ENCODE measurements at regions not wholly inside any gene's neighbourhood (a gene's known extent, or its start where the extent isn't known, plus 50 kb on each side); places are given as distances from the start of the nearest gene placed in this dataset.

- Mint-ChIP-seq H3K4me1 (no peaks in the 10 kb centered on the region), H3K27me3 (peaks cover 4% of the 10 kb centered on the region), H3K36me3 (no peaks in the 10 kb centered on the region), H3K9me3 (peaks cover 2% of the 10 kb centered on the region), H3K4me3 (no peak overlapping the region), H3K27ac (no peak overlapping the region)
- no peak for DNase-seq
- CTCF ChIA-PET, result no interaction called here
Observed at GRCh38 chr5:175088963-175089362, 355.0 kb downstream of the DRD1 start.

GRCh38 chr5:175082866-175083590 is 358.6 kb downstream of the MSX2 start:
- H3K4me3 Mint-ChIP-seq, result no peak overlapping the region
- no peaks in the 10 kb centered on the region for H3K4me1 Mint-ChIP-seq
- peaks cover 2% of the 10 kb centered on the region for H3K9me3 Mint-ChIP-seq
- no peaks in the 10 kb centered on the region for H3K27me3 Mint-ChIP-seq
- no peak overlapping the region for H3K27ac Mint-ChIP-seq
- H3K36me3 Mint-ChIP-seq, result no peaks in the 10 kb centered on the region
- CTCF ChIA-PET, result no interaction called here
- DNase-seq, result no peak

DNA sequence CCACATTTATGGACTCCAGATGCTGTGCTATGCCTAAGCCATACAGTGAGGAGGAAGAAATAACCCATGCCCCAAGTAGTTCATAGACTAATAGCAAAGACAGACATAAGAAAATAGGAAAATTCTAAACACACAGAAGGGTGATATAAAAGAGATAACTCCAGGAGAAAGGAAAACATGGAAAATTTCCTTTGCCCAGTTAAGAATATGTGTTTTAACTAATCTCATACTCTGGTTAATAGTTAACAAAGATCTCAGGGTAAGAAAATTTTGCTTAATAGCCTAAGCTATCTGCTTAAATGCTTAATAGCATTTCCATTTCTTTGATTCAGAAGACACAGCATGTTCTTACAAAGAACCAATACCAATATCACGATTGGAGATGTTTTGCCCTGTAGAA is 358.0 kb downstream of the MSX2 start:
- CTCF ChIA-PET, result no interaction called here
- no peak overlapping the region for H3K27ac Mint-ChIP-seq
- H3K27me3 Mint-ChIP-seq, result no peaks in the 10 kb centered on the region
- no peak overlapping the region for H3K4me3 Mint-ChIP-seq
- H3K4me1 Mint-ChIP-seq, result no peaks in the 10 kb centered on the region
- peaks cover 2% of the 10 kb centered on the region for H3K9me3 Mint-ChIP-seq
- DNase-seq, result no peak
- no peaks in the 10 kb centered on the region for H3K36me3 Mint-ChIP-seq

DNA sequence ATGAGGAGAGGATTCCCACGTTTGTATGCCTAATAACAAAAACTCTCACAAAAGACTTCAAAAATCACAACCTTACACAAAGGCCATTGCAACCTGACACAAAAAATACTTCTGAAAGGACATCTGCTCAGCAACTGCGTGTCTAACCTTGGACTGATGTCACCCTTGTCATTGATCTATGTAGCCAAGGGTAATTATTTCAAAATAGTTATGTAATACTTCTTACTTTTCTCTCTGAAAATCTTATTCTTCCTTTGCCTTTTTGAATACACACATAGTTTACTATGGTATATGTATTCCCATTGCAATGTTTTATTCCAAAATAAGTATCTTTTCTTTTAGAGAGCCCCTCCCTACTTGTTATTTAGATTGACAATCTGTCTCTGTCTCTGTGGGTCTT is 355.3 kb downstream of the MSX2 start:
- Mint-ChIP-seq H3K4me3 (no peak overlapping the region), H3K27me3 (peaks cover 3% of the 10 kb centered on the region), H3K4me1 (no peaks in the 10 kb centered on the region), H3K27ac (no peak overlapping the region), H3K36me3 (no peaks in the 10 kb centered on the region), H3K9me3 (no peaks in the 10 kb centered on the region)
- CTCF ChIA-PET, result no interaction called here
- no peak for DNase-seq

- Mint-ChIP-seq H3K9me3 (no peaks in the 10 kb centered on the region), H3K36me3 (no peaks in the 10 kb centered on the region), H3K27ac (no peak overlapping the region), H3K4me3 (no peak overlapping the region), H3K4me1 (no peaks in the 10 kb centered on the region), H3K27me3 (peaks cover 3% of the 10 kb centered on the region)
- CTCF ChIA-PET, result no interaction called here
- no peak for DNase-seq
Observed at GRCh38 chr5:175070283-175070682, 345.9 kb downstream of the MSX2 start.

- Mint-ChIP-seq H3K9me3 (no peaks in the 10 kb centered on the region), H3K27ac (peak overlapping the region; percentile 56), H3K27me3 (peaks cover 23% of the 10 kb centered on the region), H3K4me3 (peak overlapping the region; percentile 69), H3K36me3 (no peaks in the 10 kb centered on the region), H3K4me1 (peaks cover 14% of the 10 kb centered on the region)
- DNase-seq, result peak; percentile 37
- CTCF ChIA-PET, result interaction anchor here (0.6 kb wide), 1 partner anchor 512 kb away, joined by 3 read pairs; no protein-coding TSS in a partner anchor
Observed at GRCh38 chr5:175060257-175060656, 335.9 kb downstream of the MSX2 start.

GRCh38 chr5:175059687-175060211 is 335.4 kb downstream of the MSX2 start:
- H3K36me3 Mint-ChIP-seq, result no peaks in the 10 kb centered on the region
- peaks cover 23% of the 10 kb centered on the region for H3K27me3 Mint-ChIP-seq
- peaks cover 14% of the 10 kb centered on the region for H3K4me1 Mint-ChIP-seq
- peak overlapping the region; percentile 53 for H3K27ac Mint-ChIP-seq
- CTCF ChIA-PET, result interaction anchor here (0.6 kb wide), 1 partner anchor 512 kb away, joined by 3 read pairs; no protein-coding TSS in a partner anchor
- H3K4me3 Mint-ChIP-seq, result peak overlapping the region; percentile 69
- H3K9me3 Mint-ChIP-seq, result no peaks in the 10 kb centered on the region
- DNase-seq, result peak; percentile 51

DNA sequence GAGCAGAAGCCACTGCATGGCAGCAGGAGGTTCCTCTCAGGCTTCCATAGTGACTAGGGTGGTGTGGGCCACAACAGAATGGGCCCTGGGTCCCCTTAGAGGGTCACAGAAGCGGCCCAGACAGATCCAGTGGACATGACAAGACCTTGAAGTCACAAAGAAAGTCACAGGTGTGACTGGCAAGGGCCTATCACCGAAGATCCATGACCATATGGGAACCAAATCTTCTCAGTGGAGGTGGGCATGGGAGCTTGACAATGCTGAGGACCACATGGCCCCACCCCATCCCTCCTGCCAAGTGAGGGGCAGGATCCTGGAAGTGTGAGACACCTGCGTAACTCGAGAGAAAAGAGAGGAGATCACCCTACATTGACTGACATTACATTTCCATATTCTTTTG is 332.4 kb downstream of the MSX2 start:
- H3K9me3 Mint-ChIP-seq, result no peaks in the 10 kb centered on the region
- CTCF ChIA-PET, result no interaction called here
- peaks cover 14% of the 10 kb centered on the region for H3K4me1 Mint-ChIP-seq
- H3K36me3 Mint-ChIP-seq, result no peaks in the 10 kb centered on the region
- H3K27ac Mint-ChIP-seq, result no peak overlapping the region
- peaks cover 30% of the 10 kb centered on the region for H3K27me3 Mint-ChIP-seq
- no peak for DNase-seq
- H3K4me3 Mint-ChIP-seq, result no peak overlapping the region

DNA sequence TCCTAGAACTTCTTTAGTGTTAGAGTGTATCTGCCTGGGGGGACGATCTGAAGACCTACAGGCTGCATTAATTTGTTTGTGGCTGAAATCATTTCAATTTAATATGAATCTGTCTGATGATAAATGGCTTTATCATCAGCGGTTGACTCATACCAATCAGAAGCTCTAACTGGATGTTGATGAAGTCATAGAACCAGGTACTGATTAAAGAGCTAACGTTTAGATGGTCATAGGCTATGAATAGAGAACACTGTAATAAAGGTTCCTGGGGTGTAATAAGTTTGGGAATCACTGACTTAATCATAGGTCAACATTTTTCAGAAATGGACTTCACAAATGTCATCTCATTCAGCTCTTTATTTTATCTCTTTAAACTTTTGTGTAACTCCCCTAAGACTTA is 329.9 kb downstream of the MSX2 start:
- H3K4me1 Mint-ChIP-seq, result peaks cover 2% of the 10 kb centered on the region
- no peaks in the 10 kb centered on the region for H3K36me3 Mint-ChIP-seq
- no peaks in the 10 kb centered on the region for H3K9me3 Mint-ChIP-seq
- CTCF ChIA-PET, result interaction anchor here (1.1 kb wide), 1 partner anchor 104 kb away, joined by 5 read pairs; no protein-coding TSS in a partner anchor
- H3K27me3 Mint-ChIP-seq, result peaks cover 29% of the 10 kb centered on the region
- no peak overlapping the region for H3K4me3 Mint-ChIP-seq
- DNase-seq, result no peak
- H3K27ac Mint-ChIP-seq, result no peak overlapping the region

DNA sequence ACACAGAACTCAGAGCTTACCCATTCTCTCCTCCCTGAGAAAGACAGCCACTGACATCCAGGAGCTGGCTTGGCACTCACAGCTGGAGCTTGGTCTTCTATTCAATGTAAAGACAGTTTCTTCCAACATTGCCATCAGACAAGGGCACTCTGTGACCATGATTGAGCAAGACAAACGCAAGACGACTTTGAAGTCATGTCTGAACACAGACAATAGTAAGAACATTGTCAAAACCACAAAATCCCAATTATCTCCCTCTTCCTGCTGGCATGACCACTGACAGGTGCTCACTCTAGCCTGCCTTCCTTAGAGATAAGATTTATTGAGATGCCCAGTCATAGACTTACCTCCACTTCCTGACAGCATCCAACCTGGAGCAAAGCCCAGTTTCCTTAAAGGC is 328.0 kb downstream of the MSX2 start:
- Mint-ChIP-seq H3K4me3 (no peak overlapping the region), H3K27ac (no peak overlapping the region), H3K9me3 (no peaks in the 10 kb centered on the region), H3K4me1 (no peaks in the 10 kb centered on the region), H3K27me3 (peaks cover 19% of the 10 kb centered on the region), H3K36me3 (no peaks in the 10 kb centered on the region)
- no peak for DNase-seq
- CTCF ChIA-PET, result no interaction called here

GRCh38 chr5:175047048-175047447 is 322.7 kb downstream of the MSX2 start:
- H3K4me3 Mint-ChIP-seq, result no peak overlapping the region
- H3K4me1 Mint-ChIP-seq, result no peaks in the 10 kb centered on the region
- no peaks in the 10 kb centered on the region for H3K36me3 Mint-ChIP-seq
- H3K9me3 Mint-ChIP-seq, result no peaks in the 10 kb centered on the region
- no peak for DNase-seq
- H3K27me3 Mint-ChIP-seq, result peaks cover 12% of the 10 kb centered on the region
- H3K27ac Mint-ChIP-seq, result no peak overlapping the region
- CTCF ChIA-PET, result no interaction called here

DNA sequence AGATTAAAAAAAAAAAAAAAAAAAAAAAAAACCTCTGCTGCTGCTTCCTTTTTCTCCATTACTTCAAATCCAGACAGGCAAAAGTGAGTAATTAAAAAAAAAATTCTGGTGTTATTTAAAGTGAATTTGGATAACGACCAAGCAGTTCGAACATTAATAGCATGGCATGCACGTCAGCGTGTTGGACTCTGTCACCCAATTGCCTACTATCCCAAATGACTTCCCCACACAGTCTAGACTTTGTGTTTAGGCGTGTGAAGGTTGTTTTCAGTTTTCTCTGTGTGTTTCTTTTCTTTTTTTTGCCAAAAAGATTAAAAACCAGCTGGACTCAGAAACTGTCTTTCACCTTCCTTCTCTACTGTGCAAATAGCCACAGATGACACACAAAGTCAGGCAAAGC is 321.4 kb downstream of the MSX2 start:
- CTCF ChIA-PET, result no interaction called here
- Mint-ChIP-seq H3K4me1 (no peaks in the 10 kb centered on the region), H3K27ac (no peak overlapping the region)

DNA sequence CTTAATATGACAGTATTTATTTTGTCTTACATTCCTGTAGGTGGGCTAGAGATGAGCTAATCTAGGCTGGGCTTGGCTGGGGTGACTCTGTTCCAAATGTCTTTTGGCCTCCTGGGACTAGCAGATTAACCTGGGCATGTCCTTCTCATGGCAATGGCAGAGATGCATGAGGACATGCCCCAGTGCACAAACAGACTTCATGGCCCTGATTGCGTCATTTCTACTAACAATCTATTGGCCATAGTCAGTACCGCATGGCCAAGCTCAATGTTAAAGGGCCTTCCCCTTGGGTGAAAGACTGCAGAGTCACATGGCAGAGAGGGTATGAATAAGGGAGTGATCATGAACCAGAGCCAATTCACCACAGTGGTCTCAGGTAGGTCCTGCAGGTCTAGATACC is 313.4 kb downstream of the MSX2 start:
- CTCF ChIA-PET, result no interaction called here
- no peaks in the 10 kb centered on the region for H3K36me3 Mint-ChIP-seq
- no peak overlapping the region for H3K4me3 Mint-ChIP-seq
- H3K4me1 Mint-ChIP-seq, result no peaks in the 10 kb centered on the region
- DNase-seq, result no peak
- H3K9me3 Mint-ChIP-seq, result no peaks in the 10 kb centered on the region
- peaks cover 2% of the 10 kb centered on the region for H3K27me3 Mint-ChIP-seq
- H3K27ac Mint-ChIP-seq, result no peak overlapping the region

More for the DNA sequence above, 321.4 kb downstream of the MSX2 start:
- peaks cover 4% of the 10 kb centered on the region for H3K27me3 Mint-ChIP-seq
- no peak overlapping the region for H3K4me3 Mint-ChIP-seq
- DNase-seq, result no peak
- no peaks in the 10 kb centered on the region for H3K9me3 Mint-ChIP-seq
- no peaks in the 10 kb centered on the region for H3K36me3 Mint-ChIP-seq

GRCh38 chr5:175035882-175036533 is 311.6 kb downstream of the MSX2 start:
- Mint-ChIP-seq H3K9me3 (no peaks in the 10 kb centered on the region), H3K27ac (no peak overlapping the region), H3K4me3 (no peak overlapping the region), H3K4me1 (no peaks in the 10 kb centered on the region), H3K36me3 (no peaks in the 10 kb centered on the region), H3K27me3 (no peaks in the 10 kb centered on the region)
- CTCF ChIA-PET, result no interaction called here
- DNase-seq, result no peak

- CTCF ChIA-PET, result no interaction called here
- Mint-ChIP-seq H3K27me3 (no peaks in the 10 kb centered on the region), H3K4me1 (no peaks in the 10 kb centered on the region), H3K9me3 (no peaks in the 10 kb centered on the region), H3K36me3 (no peaks in the 10 kb centered on the region), H3K4me3 (no peak overlapping the region), H3K27ac (no peak overlapping the region)
- no peak for DNase-seq
Observed at GRCh38 chr5:175034924-175035323, 310.5 kb downstream of the MSX2 start.
